H1 (cell line): ENCODE measurements at regions not wholly inside any gene's neighbourhood (a gene's known extent, or its start where the extent isn't known, plus 50 kb on each side); places are given as distances from the start of the nearest gene placed in this dataset.

Experiments
- CTCF ChIA-PET: fragments of 300-600 bp; sonication (Branson Sonifier 250); formaldehyde crosslinking; loops from one replicate; lab custom pipeline; 2021; ENCODE audit not compliant: partially characterized antibody; lab: Charles Lee
- POLR2A ChIA-PET: fragments of 300-600 bp; sonication (Branson Sonifier 250); formaldehyde crosslinking; loops from one replicate; lab custom pipeline; 2021; ENCODE audit warnings: inconsistent platforms; ENCODE audit not compliant: partially characterized antibody; lab: Charles Lee
- DNase-seq, 2 experiments: peaks; one replicate each; pipeline versions ENCODE4 v3.0.0 to v3.0.0-alpha.2; 2010 to 2022; ENCODE audit warnings: low spot score in 2 of 2, low read depth in 1 of 2, mixed read lengths in 1 of 2
- FAIRE-seq: peaks from 2 replicates; lab custom pipeline; 2011; peaks lifted over from hg19 to GRCh38; lab: Jason Lieb, UNC
- H2AFZ ChIP-seq: 2 replicates; pipeline ENCODE4 v1.8.1; 2012; ENCODE audit warnings: low read length, inconsistent platforms
- H2AK5ac ChIP-seq: 2 replicates; pipeline ENCODE4 v1.6.1; 2013; ENCODE audit warnings: low read depth, low read length
- H2BK120ac ChIP-seq: replicated peaks from 2 replicates; pipeline ENCODE3; 2013; ENCODE audit warnings: low read depth, low read length, inconsistent platforms
- H2BK12ac ChIP-seq: 2 replicates; pipeline ENCODE4 v1.6.1; 2013; ENCODE audit warnings: low read depth, low read length
- H2BK15ac ChIP-seq: 2 replicates; pipeline ENCODE4 v1.6.1; 2013; ENCODE audit warnings: low read length
- H2BK20ac ChIP-seq: 2 replicates; pipeline ENCODE4 v1.6.1; 2013; ENCODE audit warnings: low read length
- H2BK5ac ChIP-seq: 2 replicates; pipeline ENCODE4 v1.6.1; 2013; ENCODE audit warnings: low read depth, low read length
- H3K14ac ChIP-seq: 2 replicates; pipeline ENCODE4 v1.6.1; 2013; ENCODE audit warnings: inconsistent platforms; ENCODE audit not compliant: insufficient read length
- H3K18ac ChIP-seq: 2 replicates; pipeline ENCODE4 v1.6.1; 2013; ENCODE audit warnings: low read length; ENCODE audit errors: extremely low read depth
- H3K23ac ChIP-seq: 2 replicates; pipeline ENCODE4 v1.6.1; 2013; ENCODE audit warnings: inconsistent platforms; ENCODE audit not compliant: insufficient read length
- H3K23me2 ChIP-seq: 2 replicates; pipeline ENCODE4 v1.6.1; 2013; ENCODE audit warnings: low read depth, low read length
- H3K27ac ChIP-seq: 2 replicates; pipeline ENCODE4 v1.6.1; 2011; ENCODE audit warnings: low read depth, low read length, inconsistent platforms
- H3K27me3 ChIP-seq, 4 experiments: replicated peaks in 1 of 4; 1 replicate in 1 of 4; 2 replicates in 3 of 4; pipeline versions ENCODE4 v1.6.1 to v1.8.1; 2011 to 2013; ENCODE audit warnings: low read length in 3 of 4, mild to moderate bottlenecking in 3 of 4, inconsistent platforms in 2 of 4, mixed read lengths in 2 of 4, moderate library complexity in 1 of 4; ENCODE audit not compliant: control insufficient read depth in 3 of 4, insufficient read depth in 3 of 4; ENCODE audit errors: extremely low read depth in 1 of 4
- H3K36me3 ChIP-seq, 4 experiments: 2 replicates each; pipeline versions ENCODE4 v1.6.1 to v1.8.1; 2011 to 2013; ENCODE audit warnings: mild to moderate bottlenecking in 4 of 4, low read length in 3 of 4, moderate library complexity in 2 of 4, control low read depth in 1 of 4, inconsistent platforms in 1 of 4; ENCODE audit not compliant: insufficient read depth in 4 of 4, control insufficient read depth in 2 of 4
- H3K4ac ChIP-seq: replicated peaks from 2 replicates; pipeline ENCODE3; 2013; ENCODE audit warnings: low read length, low read depth, mixed read lengths, inconsistent platforms; ENCODE audit not compliant: insufficient read length
- H3K4me1 ChIP-seq, 4 experiments: replicated peaks in 1 of 4; 1 replicate in 1 of 4; 2 replicates in 3 of 4; pipeline versions ENCODE4 v1.6.1 to v1.8.1; 2011 to 2013; ENCODE audit warnings: low read length in 3 of 4, inconsistent platforms in 2 of 4, mixed read lengths in 1 of 4; ENCODE audit not compliant: insufficient read depth in 4 of 4, control insufficient read depth in 3 of 4
- H3K4me2 ChIP-seq, 2 experiments: 2 replicates each; pipeline versions ENCODE4 v1.6.1 to v1.8.1; 2011 to 2013; ENCODE audit warnings: low read depth in 2 of 2, low read length in 2 of 2, control low read depth in 1 of 2, inconsistent platforms in 1 of 2, mild to moderate bottlenecking in 1 of 2; ENCODE audit not compliant: insufficient read depth in 1 of 2
- H3K4me3 ChIP-seq, 4 experiments: fragments of 200-600, 300-600 bp in 1 of 4; sonication (generic), shearing (Covaris generic), sonication (Bioruptor Twin) in 1 of 4; 2 replicates each; pipeline versions ENCODE4 v1.5.1 to v1.8.1; 2011 to 2016; ENCODE audit warnings: low read length in 4 of 4, low read depth in 3 of 4, control low read depth in 2 of 4, inconsistent platforms in 2 of 4, mild to moderate bottlenecking in 2 of 4, mixed read lengths in 1 of 4, moderate library complexity in 1 of 4; ENCODE audit not compliant: insufficient read depth in 2 of 4; ENCODE audit errors: extremely low read depth in 1 of 4
- H3K56ac ChIP-seq: replicated peaks from 2 replicates; pipeline ENCODE3; 2013; ENCODE audit warnings: low read depth, mild to moderate bottlenecking, mixed read lengths, low read length, inconsistent platforms; ENCODE audit not compliant: insufficient read length
- H3K79me1 ChIP-seq: 2 replicates; pipeline ENCODE4 v1.6.1; 2013; ENCODE audit warnings: low read depth, low read length, control low read depth
- H3K79me2 ChIP-seq, 2 experiments: 2 replicates each; pipeline versions ENCODE4 v1.6.1 to v1.8.1; 2012 to 2013; ENCODE audit warnings: low read length in 2 of 2, mild to moderate bottlenecking in 2 of 2, inconsistent platforms in 1 of 2; ENCODE audit not compliant: insufficient read depth in 2 of 2, control insufficient read depth in 1 of 2
- H3K9ac ChIP-seq, 4 experiments: replicated peaks in 1 of 4; 1 replicate in 1 of 4; 2 replicates in 3 of 4; pipeline versions ENCODE4 v1.6.1 to v1.8.1; 2011 to 2013; ENCODE audit warnings: low read depth in 3 of 4, low read length in 3 of 4, control low read depth in 2 of 4, mild to moderate bottlenecking in 2 of 4, moderate library complexity in 2 of 4, inconsistent platforms in 1 of 4; ENCODE audit errors: extremely low read depth in 1 of 4
- H3K9me3 ChIP-seq, 2 experiments: 2 replicates each; pipeline versions ENCODE4 v1.6.1 to v1.8.1; 2012 to 2013; ENCODE audit warnings: mild to moderate bottlenecking in 2 of 2, moderate library complexity in 2 of 2, control low read depth in 1 of 2, inconsistent platforms in 1 of 2, low read depth in 1 of 2, low read length in 1 of 2, mixed read lengths in 1 of 2; ENCODE audit not compliant: insufficient read depth in 2 of 2
- H4K20me1 ChIP-seq, 2 experiments: replicated peaks in 1 of 2; 2 replicates each; pipeline versions ENCODE3 to v1.8.1; 2011 to 2013; ENCODE audit warnings: inconsistent platforms in 2 of 2, low read length in 2 of 2, mild to moderate bottlenecking in 1 of 2; ENCODE audit not compliant: insufficient read depth in 2 of 2, control insufficient read depth in 1 of 2
- H4K5ac ChIP-seq: 2 replicates; pipeline ENCODE4 v1.6.1; 2013; ENCODE audit warnings: low read length, low read depth, mixed read lengths, inconsistent platforms; ENCODE audit not compliant: insufficient read length
- H4K8ac ChIP-seq: 2 replicates; pipeline ENCODE4 v1.8.0; 2013; ENCODE audit warnings: mild to moderate bottlenecking, moderate library complexity, low read length, inconsistent platforms; ENCODE audit not compliant: insufficient read depth; ENCODE audit errors: extremely low read depth
- H4K91ac ChIP-seq: replicated peaks from 2 replicates; pipeline ENCODE3; 2013; ENCODE audit warnings: low read length, mixed read lengths, inconsistent platforms; ENCODE audit not compliant: insufficient read length
- CEBPB ChIP-seq: IDR thresholded peaks from 2 replicates; pipeline ENCODE4 v1.6.1; 2012; ENCODE audit warnings: low read depth, low read length
- EZH2 ChIP-seq: fragments of 200-600 bp; sonication (generic); IDR thresholded peaks from 2 replicates; pipeline ENCODE4 v1.7.1; 2012; ENCODE audit warnings: low read depth, mild to moderate bottlenecking, moderate library complexity, low read length, inconsistent platforms; ENCODE audit not compliant: severe bottlenecking
- RAD21 ChIP-seq, 2 experiments: IDR thresholded peaks in 1 of 2; conservative IDR thresholded peaks in 1 of 2; 2 replicates each; pipeline ENCODE4 v1.6.1; 2011; ENCODE audit warnings: low read depth in 2 of 2, low read length in 2 of 2, improper control_type of control experiment in 1 of 2, inconsistent platforms in 1 of 2, mild to moderate bottlenecking in 1 of 2, moderate library complexity in 1 of 2
- SP1 ChIP-seq: IDR thresholded peaks from 2 replicates; pipeline ENCODE4 v1.6.1; 2011; ENCODE audit warnings: low read depth, low read length
- TAF7 ChIP-seq: optimal IDR thresholded peaks from 2 replicates; pipeline ENCODE3; 2011; ENCODE audit warnings: low read depth, mild to moderate bottlenecking, inconsistent platforms, low read length, moderate library complexity, borderline replicate concordance
- WGBS, 2 experiments: shearing (Covaris generic) in 1 of 2; methylation state at CpG; one replicate each; pipeline versions ENCODE4 v1.1.6 to v1.1.7; 2013 to 2015; ENCODE audit warnings: low lambda C conversion rate in 2 of 2, mixed read lengths in 2 of 2, inconsistent platforms in 1 of 2, low coverage in 1 of 2, missing lambda C conversion rate in 1 of 2; ENCODE audit not compliant: insufficient replicate concordance in 2 of 2, insufficient coverage in 1 of 2, insufficient read length in 1 of 2; ENCODE audit errors: extremely low coverage in 1 of 2, missing lambda C conversion rate in 1 of 2; 5-methylcytosine and 5-hydroxymethylcytosine counted together
- TF ChIP-seq, protein P1 (sequence below), 3 experiments: IDR thresholded peaks; 1 replicate in 2 of 3; 2 replicates in 1 of 3; pipeline versions ENCODE4 v1.5.1 to v1.6.1; 2011; ENCODE audit warnings: low read length in 3 of 3, mild to moderate bottlenecking in 3 of 3, inconsistent platforms in 2 of 3, low read depth in 1 of 3, moderate library complexity in 1 of 3; ENCODE audit not compliant: insufficient read depth in 1 of 3; ENCODE audit errors: control extremely low read depth in 1 of 3

DNA sequence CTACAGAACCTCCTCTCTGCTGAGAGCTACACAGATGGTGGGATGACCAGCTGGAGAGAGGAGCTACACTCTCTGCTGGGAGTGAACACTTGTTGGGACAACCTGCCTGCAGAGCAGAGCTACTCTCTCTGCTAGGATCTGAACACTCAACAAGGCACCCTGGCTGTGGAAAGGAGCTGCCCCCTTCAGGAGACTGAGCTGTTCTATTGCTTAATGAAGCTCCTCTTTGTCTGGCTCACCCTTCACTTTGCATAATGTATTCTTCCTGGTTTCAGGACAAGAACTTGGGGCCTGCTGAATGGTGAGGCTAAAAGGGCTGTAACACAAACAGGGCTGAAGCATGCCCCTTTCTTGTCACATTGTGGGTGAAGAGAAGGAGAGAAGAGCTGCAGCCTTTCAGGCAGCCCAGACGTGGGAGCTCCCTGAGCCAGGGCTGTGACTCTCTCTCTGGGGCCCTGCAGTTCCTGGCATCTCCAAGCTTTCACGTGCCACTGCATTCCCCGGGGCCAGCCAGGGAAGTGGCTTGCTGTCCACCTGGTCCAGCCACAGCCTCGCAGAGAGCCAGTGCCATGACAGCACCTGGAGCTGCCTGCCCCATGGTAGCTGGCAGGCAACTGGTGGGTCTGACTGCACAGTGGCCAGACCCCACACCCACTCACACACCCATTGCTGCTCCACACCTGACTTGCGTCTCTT is 272.8 kb upstream of the KCNJ16 start:
- TF ChIP-seq SP1 (no peak), TAF7 (no peak), EZH2 (no peak), RAD21 (IDR thresholded peaks at IDR 0.05 in 1 of 2, conservative IDR thresholded peaks at IDR 0.05 in 1 of 2; ENCODE audit: low read depth in 2 of 2, low read length in 2 of 2) (peak; percentile 48 to 53), CEBPB (peak; percentile 66)
- TF ChIP-seq, protein P1, sequence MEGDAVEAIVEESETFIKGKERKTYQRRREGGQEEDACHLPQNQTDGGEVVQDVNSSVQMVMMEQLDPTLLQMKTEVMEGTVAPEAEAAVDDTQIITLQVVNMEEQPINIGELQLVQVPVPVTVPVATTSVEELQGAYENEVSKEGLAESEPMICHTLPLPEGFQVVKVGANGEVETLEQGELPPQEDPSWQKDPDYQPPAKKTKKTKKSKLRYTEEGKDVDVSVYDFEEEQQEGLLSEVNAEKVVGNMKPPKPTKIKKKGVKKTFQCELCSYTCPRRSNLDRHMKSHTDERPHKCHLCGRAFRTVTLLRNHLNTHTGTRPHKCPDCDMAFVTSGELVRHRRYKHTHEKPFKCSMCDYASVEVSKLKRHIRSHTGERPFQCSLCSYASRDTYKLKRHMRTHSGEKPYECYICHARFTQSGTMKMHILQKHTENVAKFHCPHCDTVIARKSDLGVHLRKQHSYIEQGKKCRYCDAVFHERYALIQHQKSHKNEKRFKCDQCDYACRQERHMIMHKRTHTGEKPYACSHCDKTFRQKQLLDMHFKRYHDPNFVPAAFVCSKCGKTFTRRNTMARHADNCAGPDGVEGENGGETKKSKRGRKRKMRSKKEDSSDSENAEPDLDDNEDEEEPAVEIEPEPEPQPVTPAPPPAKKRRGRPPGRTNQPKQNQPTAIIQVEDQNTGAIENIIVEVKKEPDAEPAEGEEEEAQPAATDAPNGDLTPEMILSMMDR (IDR thresholded peaks at IDR 0.05; ENCODE audit: control extremely low read depth in 1 of 3, insufficient read depth in 1 of 3, low read depth in 1 of 3, low read length in 3 of 3): peak in 2 of 3 experiments; percentile 15 to 23; a peak in 2 of 4 replicates
- TF ChIP-seq, all 59 proteins: peak for 3

More for the DNA sequence above, 272.8 kb upstream of the KCNJ16 start:
- ChIA-PET CTCF (interaction anchor here (0.6 to 2.3 kb wide), 12 partner anchors 27 to 366 kb away, joined by 3 to 9 read pairs (median 4); no protein-coding TSS in a partner anchor), POLR2A (no interaction called here)
- Histone ChIP-seq H2AK5ac (no peak overlapping the region), H3K18ac (peak overlapping the region; percentile 67), H4K20me1 (no peaks in the 10 kb centered on the region), H2AFZ (peak overlapping the region; percentile 99; the same call in 1 of the 2 replicates), H2BK20ac (peak overlapping the region; percentile 13; the same call in 1 of the 2 replicates), H3K4me1 (peaks cover 0 to 3% (median 0%) of the 10 kb centered on the region in 4 experiments; a peak in 2 of 7 replicates), H3K27me3 (no peaks in the 10 kb centered on the region), H3K36me3 (no peaks in the 10 kb centered on the region), H3K4ac (no peak overlapping the region), H3K27ac (no peak overlapping the region), H3K14ac (no peak overlapping the region), H4K5ac (no peak overlapping the region), H3K79me2 (no peaks in the 10 kb centered on the region), H3K23ac (no peak overlapping the region), H3K79me1 (no peaks in the 10 kb centered on the region), H3K4me3 (no peak overlapping the region), H4K91ac (peak overlapping the region; percentile 77), H3K9me3 (peaks cover 0 to 8% of the 10 kb centered on the region in 2 experiments; a peak in 1 of 4 replicates), H3K4me2 (no peak overlapping the region), H2BK120ac (peak overlapping the region; percentile 80), H2BK12ac (peak overlapping the region; percentile 84; the same call in 1 of the 2 replicates), H2BK15ac (peak overlapping the region; percentile 61; the same call in 1 of the 2 replicates), H4K8ac (0 out of 2 replicates have a peak overlapping the region, but pooled peaks have one; percentile 64), H3K9ac (no peak overlapping the region), H3K56ac (no peak overlapping the region), H2BK5ac (peak overlapping the region; percentile 66; the same call in 1 of the 2 replicates), H3K23me2 (no peaks in the 10 kb centered on the region)
- WGBS, 2 experiments: 80% methylated on average over 5 of the region's 5 CpGs; no CpG with 5 or more reads in 1 of the 2 experiments
- peak in 1 of 2 experiments; percentile 48 for DNase-seq
- no peak for FAIRE-seq
